HPDE6-E6E7 (cell line): ENCODE measurements at regions not wholly inside any gene's neighbourhood (a gene's known extent, or its start where the extent isn't known, plus 50 kb on each side); places are given as distances from the start of the nearest gene placed in this dataset.
"Not testable (repeated sequence)": the region's sequence is repeated elsewhere in the genome, so short reads cannot be mapped to it uniquely, and the experiment has no call there.

Experiments used
- DNase-seq: peaks from one replicate; pipeline ENCODE4 v3.0.0; 2011; ENCODE audit warnings: missing footprints; ENCODE audit errors: extremely low spot score

DNA sequence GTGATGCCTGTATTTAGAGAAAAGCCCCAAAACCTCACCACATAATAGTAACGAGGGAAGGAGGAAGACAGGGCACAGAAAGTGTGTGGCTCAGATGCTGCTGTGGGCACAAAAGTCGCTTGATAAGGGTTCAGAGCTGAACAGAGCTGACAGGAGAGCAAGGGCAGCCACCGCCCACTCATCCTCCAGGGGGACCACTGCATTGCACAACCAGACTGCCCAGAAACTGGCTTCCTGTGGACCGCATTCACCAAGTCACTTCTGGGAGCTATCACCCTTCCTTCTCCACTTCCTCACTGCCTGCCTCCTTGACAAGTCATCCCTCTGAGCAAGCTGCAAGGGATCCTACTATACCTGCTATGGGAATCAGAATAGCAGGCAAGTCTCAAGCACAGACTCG lies 512.4 kb upstream of the CDH11 start:
- DNase-seq: no peak

DNA sequence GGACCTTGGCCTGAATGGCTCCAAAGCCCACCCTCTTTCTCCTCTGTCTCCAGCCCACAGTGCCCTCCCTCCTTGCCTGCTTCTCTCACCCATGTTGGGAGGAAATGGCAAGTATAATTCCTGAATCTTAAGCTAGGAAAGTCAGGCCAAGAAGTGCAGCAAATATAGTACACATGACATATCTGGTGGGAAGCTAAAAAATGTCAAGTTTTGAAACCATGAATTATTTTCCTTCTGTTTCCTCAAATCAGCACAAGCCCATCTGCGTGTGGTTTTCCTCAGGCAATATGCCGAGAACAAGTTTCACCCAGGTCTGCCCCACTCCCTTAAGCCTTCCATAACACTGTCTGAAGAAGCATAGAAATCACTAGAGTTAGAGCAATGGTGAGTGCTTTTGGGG lies 502.8 kb upstream of the CDH11 start:
- no peak for DNase-seq

DNA sequence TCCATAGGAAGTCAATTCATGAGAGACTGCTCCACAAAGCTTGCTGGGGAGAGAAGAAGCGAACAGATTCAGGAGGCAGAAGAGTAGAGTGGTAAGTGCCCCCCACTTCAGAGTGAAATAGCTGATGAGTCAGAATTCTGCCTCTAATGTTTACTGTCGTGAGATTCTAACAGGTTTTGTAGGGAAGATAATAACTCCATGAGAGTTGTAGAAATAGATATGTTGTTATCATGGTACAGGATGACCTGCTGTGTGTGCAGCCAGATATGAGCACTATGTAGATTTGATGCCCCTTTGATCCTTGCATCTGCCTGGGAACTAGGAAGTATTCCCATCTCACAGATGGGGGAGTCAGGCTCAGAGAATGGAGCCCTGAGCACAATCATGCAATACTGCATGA lies 502.4 kb upstream of the CDH11 start:
- DNase-seq: no peak

DNA sequence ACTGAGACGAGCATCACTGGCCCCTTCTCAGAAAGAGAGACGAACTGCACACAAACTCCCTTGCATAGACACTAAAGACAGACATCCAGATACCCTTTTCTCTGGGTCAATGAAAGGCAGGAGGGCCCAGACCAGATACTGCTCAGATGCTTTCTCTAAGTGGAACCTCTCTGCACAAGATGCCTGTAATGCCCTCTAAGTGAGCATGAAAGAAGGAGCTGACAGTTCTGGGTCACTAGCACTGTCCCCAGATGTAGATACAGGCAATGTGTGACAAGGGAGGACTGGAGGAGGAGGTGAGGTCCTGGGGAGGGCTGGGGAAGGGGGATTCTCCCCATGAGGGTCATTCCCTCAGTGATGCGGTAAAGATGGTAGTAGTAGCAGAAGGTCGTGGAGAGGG lies 501.0 kb upstream of the CDH11 start:
- no peak for DNase-seq

DNA sequence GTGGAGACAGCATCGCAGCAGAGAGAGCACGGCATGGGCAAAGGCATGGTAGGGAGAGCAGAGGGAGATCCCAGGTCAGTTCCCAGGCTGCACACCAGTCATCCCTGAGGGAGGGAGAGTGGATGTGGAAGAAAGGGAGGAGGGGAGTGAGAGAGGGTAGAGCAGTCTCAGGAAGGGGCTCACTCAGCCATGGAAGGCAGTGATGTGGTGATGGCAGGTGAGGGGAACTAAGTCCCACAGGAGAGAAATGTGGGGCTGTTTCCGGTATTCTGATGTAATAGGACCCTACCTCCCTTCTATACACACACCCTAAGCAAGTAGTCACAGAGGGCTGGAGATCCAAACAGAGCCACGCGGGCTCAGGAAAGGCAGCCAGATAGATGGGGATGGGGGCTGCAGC lies 500.3 kb upstream of the CDH11 start:
- DNase-seq: no peak

DNA sequence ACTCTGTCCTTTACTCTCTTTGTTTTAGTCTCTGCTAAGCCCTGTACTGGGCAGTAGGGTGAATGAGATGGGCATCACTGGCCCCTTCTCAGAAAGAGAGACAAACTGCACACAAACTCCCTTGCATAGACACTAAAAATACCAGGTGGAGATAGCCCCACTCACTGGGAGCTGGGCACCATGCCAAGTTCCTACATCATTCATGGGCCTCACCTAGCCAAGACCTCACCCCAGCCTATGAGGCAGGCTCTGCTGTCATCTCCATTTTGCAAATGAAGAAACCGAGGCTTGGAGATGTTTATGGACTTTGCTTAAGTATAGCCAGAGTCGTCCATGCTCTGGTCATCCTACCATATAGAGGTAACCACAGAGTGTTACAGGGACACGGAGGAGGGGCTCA lies 499.8 kb upstream of the CDH11 start:
- DNase-seq: no peak

DNA sequence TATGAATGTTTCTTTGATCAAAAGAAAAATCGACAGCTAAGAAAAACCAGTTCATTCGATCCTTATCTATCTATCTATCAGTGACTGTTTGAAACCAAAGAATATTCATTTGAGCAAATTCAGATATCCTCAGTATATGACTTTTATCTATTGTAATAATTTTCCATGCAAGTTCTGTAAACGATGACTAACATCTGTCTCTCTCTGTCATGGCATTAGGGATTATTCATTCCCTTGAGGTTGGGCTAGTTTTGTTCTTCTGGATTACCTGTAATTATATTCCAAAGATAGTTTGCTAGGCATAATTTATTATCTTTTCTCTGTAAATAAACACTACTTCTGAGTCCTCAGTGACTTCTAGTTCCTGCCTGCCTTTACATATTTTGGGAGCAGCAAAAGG lies 497.7 kb upstream of the CDH11 start:
- DNase-seq: no peak

DNA sequence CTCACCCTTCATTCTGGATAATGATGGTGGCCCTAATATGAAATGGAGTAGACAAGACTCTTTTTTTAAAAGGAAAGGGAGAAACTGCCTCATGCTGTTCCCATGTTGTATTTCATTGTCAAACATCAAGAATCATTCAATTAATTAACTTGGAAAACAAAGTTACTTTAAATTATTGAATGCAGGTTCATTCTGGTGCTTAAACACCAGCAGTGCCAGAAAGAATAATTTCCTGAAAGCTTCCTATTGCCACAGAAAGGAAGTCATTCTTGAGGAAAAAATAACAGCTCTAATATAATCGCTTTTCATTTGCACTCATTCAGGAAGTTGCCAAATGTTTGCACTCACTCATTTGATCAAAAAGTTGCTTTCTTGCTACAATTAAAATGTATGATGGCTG lies 497.1 kb upstream of the CDH11 start:
- DNase-seq: no peak

DNA sequence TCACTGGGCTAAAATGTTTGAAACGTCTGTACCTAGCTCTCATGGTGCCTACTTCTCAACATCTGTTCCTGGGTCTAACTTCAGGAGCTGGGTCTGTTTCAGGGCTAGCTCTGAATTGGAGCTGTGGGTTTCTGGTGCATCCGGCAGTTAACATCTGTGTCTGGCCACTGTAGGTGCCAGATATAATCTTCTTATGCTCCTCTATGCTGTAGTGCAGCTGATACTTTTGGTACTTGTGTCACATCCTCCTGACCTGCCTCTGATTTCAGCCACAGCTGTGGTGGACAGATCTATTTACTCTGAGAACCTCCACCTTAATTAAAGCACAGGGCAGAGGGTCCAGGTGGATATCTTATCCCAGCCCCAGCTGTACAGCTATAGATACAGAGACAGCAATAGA lies 496.5 kb upstream of the CDH11 start:
- no peak for DNase-seq

DNA sequence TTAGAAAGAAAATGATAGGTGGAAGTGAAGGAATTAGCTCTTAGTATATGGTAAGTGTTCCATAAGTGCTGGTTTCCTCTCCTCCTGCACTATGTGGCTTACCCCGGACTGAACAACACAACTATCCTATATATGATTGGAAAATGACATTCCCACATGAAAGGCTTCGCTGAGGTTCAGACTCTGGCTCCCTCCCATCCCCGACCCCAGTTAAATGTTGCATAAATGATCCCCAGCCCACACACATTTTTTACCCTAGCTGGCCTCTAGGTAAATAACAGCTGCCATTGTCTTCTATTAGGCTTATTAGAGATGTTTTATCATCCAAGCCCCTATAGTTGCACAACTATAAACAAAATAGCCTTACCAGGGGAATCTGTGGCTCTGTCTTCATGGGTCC lies 495.6 kb upstream of the CDH11 start:
- DNase-seq: no peak

DNA sequence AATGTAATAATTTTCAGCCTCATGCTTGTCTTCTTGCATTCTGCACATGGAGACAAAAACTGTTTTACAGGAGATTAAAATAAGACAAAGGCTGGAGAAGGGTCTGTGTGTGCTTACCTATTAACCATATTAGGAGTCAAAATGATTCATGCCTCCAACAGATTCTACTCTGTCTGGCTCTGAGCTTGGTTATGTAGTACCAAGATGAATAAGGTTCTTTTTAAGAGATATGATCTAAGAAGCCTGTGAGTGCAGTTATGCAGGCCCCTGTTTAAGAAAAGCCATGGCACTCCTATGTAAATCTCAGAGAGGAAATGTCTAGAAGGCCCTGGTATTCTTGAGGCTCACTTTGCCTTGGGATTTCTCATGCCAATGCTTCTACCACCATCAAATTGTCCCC lies 486.6 kb upstream of the CDH11 start:
- DNase-seq: no peak

DNA sequence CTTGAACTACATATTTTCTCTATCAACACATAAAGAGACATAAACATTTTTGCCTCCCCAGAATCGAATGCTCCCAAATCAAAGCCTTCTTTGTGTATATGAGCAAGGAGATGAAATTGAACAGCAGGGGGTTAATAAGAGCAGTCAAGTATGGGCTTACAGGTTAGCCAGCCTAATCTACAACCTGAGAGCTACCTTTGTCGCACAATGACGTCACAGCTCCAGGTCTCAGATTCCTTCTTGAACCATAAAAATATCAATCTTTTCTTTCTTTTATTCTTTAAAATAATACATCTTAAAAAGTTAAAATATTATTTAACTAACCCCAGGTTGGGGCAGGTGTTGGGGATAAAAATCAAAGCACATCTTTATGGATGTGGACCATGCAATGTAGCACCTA lies 482.9 kb upstream of the CDH11 start:
- no peak for DNase-seq

DNA sequence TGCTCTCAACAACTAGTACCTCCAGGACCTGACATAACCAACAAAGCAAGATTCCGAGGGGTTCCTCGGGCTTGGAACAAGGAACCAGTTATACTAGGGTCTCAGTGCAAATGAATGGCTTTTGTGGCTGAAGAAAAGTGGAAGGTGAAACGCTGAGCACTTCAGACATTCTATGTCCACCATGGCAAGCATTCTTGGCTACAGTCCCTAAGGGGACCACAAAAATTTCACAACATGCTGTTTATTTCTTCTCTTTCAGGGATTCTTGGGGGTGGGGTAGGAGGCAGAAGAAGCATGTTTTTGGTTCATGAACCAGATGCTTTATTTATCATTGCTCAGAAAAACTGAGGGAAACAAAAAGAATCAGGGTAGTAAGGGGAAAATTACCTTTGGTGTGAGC lies 479.9 kb upstream of the CDH11 start:
- no peak for DNase-seq

DNA sequence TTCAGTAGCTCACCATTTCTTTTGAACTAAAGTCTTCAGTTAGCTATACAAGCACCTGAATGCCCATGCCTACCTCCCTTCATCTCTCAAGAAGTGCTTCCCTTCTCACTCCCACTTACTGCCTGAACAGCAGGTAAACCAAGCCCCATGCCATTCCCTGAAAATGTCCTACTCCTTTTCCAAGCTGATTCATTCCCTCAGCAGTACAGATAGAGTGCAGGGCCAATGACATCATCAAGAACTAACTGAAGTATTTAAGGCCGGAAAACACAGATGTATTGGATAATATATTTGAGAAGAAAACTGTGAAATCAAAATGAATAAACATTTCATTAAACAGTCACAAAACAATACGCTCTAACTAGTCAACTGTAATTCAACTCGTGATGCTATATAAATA lies 478.8 kb upstream of the CDH11 start:
- no peak for DNase-seq

DNA sequence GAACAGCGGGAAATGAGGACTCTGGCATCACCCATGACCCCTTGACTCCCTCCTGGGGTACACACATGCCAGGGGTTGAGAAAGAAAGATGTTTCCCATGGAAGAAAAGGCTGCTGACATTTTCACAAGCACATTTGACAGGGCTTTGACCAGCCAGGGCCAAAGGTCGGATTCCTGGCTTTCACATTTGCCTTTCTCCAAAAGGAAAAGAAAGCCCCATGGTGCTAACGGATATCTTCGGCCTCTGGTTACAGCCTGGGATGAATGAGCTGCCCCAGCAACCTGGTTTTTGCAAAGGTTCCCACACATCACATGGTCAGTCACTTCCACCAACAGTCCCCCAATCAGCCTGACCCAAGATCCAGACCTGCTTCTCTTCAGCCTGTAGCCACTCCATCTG lies 478.2 kb upstream of the CDH11 start:
- DNase-seq: no peak

DNA sequence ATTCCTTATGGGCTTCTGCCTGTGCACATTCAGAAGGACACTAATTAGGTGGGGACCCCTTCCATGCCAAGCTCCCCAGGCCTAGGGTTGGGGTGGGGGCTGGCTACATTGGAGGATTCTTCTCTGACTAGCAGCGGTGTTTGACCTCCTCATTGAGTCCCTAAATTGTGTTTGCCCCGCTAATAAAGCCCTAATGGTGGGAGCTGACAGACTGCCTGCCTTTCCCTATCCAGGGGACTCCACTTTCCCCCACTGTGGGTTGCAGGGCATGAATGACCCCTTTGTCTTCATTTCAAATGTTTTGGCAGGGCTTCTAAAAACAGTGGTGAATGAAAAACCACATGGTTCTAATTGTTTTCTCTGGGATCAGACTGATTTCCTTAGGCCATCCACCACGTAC lies 476.8 kb upstream of the CDH11 start:
- DNase-seq: no peak

DNA sequence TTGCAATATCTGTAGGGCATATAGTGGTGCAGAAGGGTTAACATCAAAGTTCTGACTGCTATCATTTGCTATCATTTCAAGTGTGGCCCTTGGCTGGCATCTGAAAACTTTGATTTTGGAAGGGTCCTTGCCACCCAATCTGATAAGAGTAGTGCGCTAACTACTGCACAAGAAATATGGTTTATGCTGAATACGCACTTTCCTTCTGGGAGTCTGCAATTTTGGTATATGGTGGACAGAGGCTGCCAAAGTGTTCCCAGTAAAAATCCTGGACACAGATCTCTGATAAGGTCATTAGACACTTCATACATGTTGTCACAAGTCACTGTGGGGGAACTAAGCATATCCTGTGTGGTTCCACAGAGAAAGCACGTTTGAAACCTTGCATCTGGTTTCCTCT lies 461.6 kb upstream of the CDH11 start:
- no peak for DNase-seq

DNA sequence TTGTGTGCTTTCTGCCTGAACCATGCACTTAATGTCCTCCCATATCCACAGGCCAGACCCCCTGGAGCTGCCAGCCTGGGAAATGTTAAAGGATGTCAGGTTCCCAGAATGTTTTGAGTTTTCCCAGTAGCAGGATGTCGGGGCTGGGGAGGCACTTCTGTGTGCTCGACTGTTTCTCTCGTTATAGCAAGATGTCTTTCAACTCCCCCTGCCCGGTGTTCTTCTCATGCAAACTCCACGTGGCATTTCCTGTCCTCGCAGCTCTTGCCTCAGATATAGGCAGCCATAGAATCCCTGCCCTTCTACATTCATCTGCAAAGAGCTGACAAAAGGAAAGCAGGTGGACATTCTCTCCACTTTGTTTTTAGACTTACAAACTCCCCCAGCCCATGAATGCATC lies 457.2 kb upstream of the CDH11 start:
- DNase-seq: no peak

DNA sequence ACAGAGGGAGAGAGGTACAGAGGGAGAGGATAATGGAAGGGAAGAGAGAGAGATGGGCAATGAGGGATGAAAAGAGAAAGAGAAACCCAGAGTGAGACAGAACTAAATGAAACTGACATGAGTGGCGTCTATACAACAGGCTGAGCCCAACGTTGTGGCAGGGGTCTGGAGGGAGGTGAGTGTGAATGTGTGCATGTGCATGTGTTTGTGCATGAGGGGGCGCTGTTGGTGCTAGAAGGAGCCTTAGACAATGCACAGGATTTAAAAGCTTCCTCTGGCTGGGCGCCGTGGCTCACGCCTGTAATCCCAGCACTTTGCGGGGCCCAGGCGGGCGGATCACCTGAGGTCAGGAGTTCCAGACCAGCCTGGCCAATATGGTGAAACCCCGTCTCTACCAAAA lies 454.8 kb upstream of the CDH11 start:
- DNase-seq: no peak

DNA sequence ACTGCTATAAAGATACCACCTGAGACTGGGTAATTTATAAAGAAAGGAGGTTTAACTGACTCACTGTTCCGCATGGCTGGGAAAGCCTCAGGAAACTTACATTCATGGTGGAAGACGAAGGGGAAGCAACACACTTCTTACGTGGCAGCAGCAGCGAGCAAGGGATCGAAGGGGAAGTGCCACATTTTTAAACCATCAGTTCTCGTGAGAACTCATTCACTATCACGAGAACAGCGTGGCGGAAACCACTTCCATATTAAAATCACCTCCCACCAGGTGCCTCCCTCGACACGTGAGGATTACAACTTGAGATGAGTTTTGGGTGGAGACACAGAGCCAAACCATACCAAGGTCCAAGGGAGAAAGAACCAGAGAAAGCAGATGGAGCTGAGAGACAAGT lies 454.3 kb upstream of the CDH11 start:
- DNase-seq: no peak

DNA sequence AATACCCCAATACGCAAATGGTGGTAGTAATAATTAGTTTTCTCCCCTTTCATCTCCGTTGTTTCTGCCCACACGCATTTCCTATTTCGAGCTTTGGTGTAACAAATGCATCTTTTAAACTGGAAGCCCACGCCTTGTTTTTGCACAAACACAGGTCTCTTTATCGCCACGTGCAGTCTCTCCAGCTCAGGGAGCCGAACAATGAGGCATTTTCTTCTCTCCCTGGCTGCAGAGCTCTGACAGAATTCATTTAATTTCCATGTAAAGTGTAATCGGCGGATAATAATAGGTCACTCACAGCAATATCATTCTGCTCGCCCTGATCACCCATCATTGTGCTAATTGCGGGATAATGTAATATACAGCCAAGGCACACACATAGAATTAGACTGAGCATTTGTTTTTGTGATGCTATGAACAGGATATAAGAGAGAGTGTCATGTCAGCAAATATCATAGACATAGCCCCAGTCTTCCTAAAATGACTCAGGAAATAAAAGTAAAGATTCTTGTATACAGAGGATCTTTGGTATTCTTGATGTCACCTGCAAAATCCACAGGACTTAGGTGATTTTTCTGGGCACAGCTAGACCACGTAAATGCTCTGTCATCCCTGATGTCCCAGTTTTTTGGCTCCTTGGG lies 452.6 kb upstream of the CDH11 start:
- no peak for DNase-seq

DNA sequence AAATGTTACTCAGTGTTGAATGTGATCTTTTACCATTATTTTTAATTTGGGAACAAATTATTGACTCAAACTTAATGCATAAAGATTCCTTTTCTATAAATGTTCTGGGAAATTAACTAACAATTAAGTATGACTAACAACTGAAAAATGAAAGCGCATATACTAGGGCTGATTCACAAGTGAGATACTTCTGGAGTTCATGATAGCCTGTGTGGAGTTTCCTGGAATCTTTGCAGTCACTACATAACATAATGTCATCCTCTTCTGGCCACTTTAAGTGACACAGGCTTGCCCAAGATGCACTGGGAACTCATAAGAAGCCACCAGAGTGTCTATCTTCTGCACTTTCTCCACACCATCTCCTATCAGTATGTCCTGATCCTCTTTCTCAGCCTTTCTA lies 450.3 kb upstream of the CDH11 start:
- DNase-seq: peak; percentile 40

DNA sequence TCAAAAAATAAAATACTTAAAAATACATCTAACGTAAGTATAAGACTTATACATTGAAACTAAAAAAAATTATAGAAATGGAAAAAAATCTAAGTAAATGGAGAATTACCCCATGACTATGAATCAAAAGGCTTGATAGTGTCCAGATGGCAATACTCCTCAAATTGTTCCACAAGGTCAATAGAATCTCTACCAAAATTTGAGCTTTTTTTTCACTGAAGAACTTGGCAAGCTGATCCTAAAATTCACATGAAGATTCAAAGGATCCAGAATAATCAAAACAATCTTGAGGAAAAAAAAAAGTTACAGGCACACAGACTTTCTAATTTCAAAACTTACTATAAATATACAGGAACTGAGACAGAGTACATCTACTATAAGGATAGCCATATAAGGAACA lies 448.4 kb upstream of the CDH11 start:
- no peak for DNase-seq

DNA sequence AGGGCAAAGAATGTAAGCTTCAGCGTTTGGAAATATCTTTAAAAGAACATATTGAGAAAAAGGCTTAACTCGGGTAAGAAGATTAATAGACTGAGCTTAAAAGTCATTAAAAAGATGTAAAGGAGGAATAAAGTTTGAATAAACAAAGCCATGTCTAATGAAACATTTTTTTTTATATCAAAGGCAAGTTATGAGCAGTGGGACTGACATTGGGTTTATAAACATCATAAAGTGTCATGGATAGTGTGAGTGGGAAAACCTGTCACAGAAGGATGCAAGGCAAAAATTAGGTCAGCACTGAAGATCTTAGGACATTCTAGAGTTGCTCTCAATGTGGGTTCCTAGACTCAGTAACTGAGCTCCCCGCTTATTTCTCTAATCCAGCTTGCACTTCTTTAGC lies 438.0 kb upstream of the CDH11 start:
- no peak for DNase-seq

DNA sequence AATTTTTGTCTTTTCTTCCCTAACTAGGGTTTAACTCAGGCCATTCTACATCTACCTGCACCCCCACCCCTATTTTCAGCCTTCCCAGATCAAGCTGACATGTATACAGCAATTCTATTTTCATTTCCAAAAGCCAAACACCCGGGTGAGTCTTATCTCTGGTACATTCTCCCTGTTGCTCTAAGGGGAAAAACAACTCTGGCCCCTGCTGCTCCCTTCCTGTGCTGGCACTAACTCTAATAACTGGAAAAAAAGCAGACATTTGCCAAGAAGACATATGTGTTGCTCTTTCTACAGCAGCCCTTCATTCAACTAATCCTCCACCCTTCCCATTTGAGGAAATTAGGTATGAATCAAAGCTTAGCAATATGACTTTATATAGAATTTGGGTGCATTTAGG lies 427.8 kb upstream of the CDH11 start:
- DNase-seq: not testable (repeated sequence)
